HEK293T (cell line): ENCODE measurements at regions not wholly inside any gene's neighbourhood (a gene's known extent, or its start where the extent isn't known, plus 50 kb on each side); places are given as distances from the start of the nearest gene placed in this dataset.
"Not testable (repeated sequence)": the region's sequence is repeated elsewhere in the genome, so short reads cannot be mapped to it uniquely, and the experiment has no call there.

Experiments used
- CTCF ChIA-PET: fragments of 350-600 bp; formaldehyde crosslinking; extraction: SDS; loops from one replicate; lab custom pipeline; 2021; ENCODE audit warnings: antibody characterized with exemption, inconsistent platforms; lab: Yijun Ruan, JAX
- POLR2A ChIA-PET: fragments of 350-600 bp; formaldehyde crosslinking; extraction: SDS; loops from one replicate; lab custom pipeline; 2020; ENCODE audit warnings: antibody characterized with exemption, inconsistent platforms; lab: Yijun Ruan, JAX
- DNase-seq: peaks from one replicate; pipeline ENCODE4 v3.0.0; 2012; ENCODE audit warnings: mixed read lengths; ENCODE audit errors: extremely low spot score
- ARNT ChIP-seq: fragments of 450-650 bp; IDR thresholded peaks from 2 replicates; pipeline ENCODE4 v1.6.1; 2017; ENCODE audit warnings: mild to moderate bottlenecking
- BHLHE40 ChIP-seq: fragments of 450-650 bp; IDR thresholded peaks from 2 replicates; pipeline ENCODE4 v1.6.1; 2016; ENCODE audit warnings: mild to moderate bottlenecking, moderate library complexity, borderline replicate concordance
- CTBP1 ChIP-seq: fragments of 450-650 bp; IDR thresholded peaks from 2 replicates; pipeline ENCODE4 v1.6.1; 2016; ENCODE audit warnings: borderline replicate concordance
- ELF4 ChIP-seq: fragments of 450-650 bp; IDR thresholded peaks from 2 replicates; pipeline ENCODE4 v1.6.1; 2017; ENCODE audit warnings: antibody characterized with exemption
- FOXA1 ChIP-seq: fragments of 450-650 bp; IDR thresholded peaks from 2 replicates; pipeline ENCODE4 v1.6.1; 2016; ENCODE audit warnings: mild to moderate bottlenecking
- FOXK2 ChIP-seq: fragments of 450-650 bp; IDR thresholded peaks from 2 replicates; pipeline ENCODE4 v1.6.1; 2016; ENCODE audit warnings: mild to moderate bottlenecking
- FOXM1 ChIP-seq: fragments of 450-650 bp; IDR thresholded peaks from 2 replicates; pipeline ENCODE4 v1.6.1; 2017; ENCODE audit warnings: mild to moderate bottlenecking, borderline replicate concordance
- HDGF ChIP-seq: fragments of 450-650 bp; IDR thresholded peaks from 2 replicates; pipeline ENCODE4 v1.6.1; 2017; ENCODE audit warnings: antibody characterized with exemption, borderline replicate concordance
- L3MBTL2 ChIP-seq: fragments of 450-650 bp; conservative IDR thresholded peaks from 2 replicates; pipeline ENCODE4 v1.6.1; 2016; ENCODE audit warnings: mild to moderate bottlenecking
- LEF1 ChIP-seq: fragments of 450-650 bp; IDR thresholded peaks from 2 replicates; pipeline ENCODE4 v1.6.1; 2017; ENCODE audit warnings: mild to moderate bottlenecking, borderline replicate concordance
- NFRKB ChIP-seq: fragments of 450-650 bp; IDR thresholded peaks from 2 replicates; pipeline ENCODE4 v1.6.1; 2016; ENCODE audit warnings: mild to moderate bottlenecking, moderate library complexity
- SP1 ChIP-seq: fragments of 450-650 bp; IDR thresholded peaks from 2 replicates; pipeline ENCODE4 v1.6.1; 2017
- SUZ12 ChIP-seq: fragments of 450-650 bp; IDR thresholded peaks from 2 replicates; pipeline ENCODE4 v1.6.1; 2016; ENCODE audit warnings: mild to moderate bottlenecking
- TARDBP ChIP-seq: fragments of 450-650 bp; IDR thresholded peaks from 2 replicates; pipeline ENCODE4 v1.6.1; 2016
- ZNF384 ChIP-seq: fragments of 450-650 bp; IDR thresholded peaks from 2 replicates; pipeline ENCODE4 v1.6.1; 2016
- TF ChIP-seq, protein P1 (sequence below): fragments of 450-650 bp; IDR thresholded peaks from 2 replicates; pipeline ENCODE4 v1.6.1; 2016

- CTCF ChIA-PET: no interaction called here
- no peak for DNase-seq
- no peak for TF ChIP-seq FOXA1
- no peak for TF ChIP-seq BHLHE40
- no peak for TF ChIP-seq CTBP1
- TF ChIP-seq, protein P1, sequence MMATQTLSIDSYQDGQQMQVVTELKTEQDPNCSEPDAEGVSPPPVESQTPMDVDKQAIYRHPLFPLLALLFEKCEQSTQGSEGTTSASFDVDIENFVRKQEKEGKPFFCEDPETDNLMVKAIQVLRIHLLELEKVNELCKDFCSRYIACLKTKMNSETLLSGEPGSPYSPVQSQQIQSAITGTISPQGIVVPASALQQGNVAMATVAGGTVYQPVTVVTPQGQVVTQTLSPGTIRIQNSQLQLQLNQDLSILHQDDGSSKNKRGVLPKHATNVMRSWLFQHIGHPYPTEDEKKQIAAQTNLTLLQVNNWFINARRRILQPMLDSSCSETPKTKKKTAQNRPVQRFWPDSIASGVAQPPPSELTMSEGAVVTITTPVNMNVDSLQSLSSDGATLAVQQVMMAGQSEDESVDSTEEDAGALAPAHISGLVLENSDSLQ: no peak
- TF ChIP-seq FOXK2: no peak
- no peak for TF ChIP-seq ZNF384
- TF ChIP-seq L3MBTL2: no peak
- POLR2A ChIA-PET: no interaction called here
Observed at GRCh38 chr4:42761804-42762203, 104.9 kb upstream of the ATP8A1 start.

DNA sequence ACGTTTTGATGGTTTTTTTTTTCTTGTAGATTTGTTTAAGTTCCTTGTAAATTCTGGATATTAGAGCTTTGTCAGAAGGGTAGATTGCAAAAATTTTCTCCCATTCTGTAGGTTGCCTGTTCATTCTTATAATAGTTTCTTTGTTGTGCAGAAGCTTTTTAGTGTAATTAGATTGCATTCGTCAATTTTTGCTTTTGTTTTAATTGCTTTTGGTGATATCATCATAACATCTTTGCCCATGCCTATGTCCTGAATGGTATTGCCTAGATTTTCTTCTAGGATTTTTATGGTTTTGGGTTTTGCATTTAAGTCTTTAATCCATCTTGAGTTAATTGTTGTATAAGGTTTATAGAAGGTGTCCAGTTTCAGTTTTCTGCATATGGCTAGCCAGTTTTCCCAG, 98.1 kb upstream of the ATP8A1 start:
- POLR2A ChIA-PET, CTCF ChIA-PET, DNase-seq: not testable (repeated sequence)

GRCh38 chr4:42751587-42751986, 94.7 kb upstream of the ATP8A1 start:
- no peak for DNase-seq
- ChIA-PET CTCF (no interaction called here), POLR2A (no interaction called here)
- TF ChIP-seq SUZ12 (no peak), ZNF384 (no peak), HDGF (no peak), TARDBP (no peak), FOXK2 (no peak), CTBP1 (no peak), ELF4 (no peak), SP1 (no peak), FOXA1 (no peak), L3MBTL2 (no peak), FOXM1 (no peak), BHLHE40 (no peak), LEF1 (no peak), ARNT (no peak), NFRKB (no peak)
- TF ChIP-seq, protein P1: no peak

DNA sequence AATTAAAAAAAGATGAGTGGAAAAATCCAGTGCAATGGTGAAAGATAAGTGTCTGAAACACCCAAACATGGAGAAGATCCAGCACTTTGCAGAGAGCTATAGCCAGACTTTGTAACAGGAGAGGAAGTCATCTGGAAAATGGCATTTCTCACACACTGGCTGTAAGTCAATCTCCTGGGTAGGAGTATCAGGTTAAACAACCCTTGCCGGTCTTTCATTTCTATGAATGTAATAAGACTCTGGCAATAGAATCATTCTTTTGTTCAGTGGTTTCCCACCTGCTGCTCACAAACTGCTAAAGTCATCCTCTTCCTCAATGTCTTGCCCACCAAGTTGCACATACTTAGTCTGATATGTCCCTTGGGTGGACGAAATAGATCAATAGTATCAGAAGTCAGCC, 94.0 kb upstream of the ATP8A1 start:
- no peak for DNase-seq
- CTCF ChIA-PET: no interaction called here
- no peak for TF ChIP-seq ARNT
- POLR2A ChIA-PET: no interaction called here

DNA sequence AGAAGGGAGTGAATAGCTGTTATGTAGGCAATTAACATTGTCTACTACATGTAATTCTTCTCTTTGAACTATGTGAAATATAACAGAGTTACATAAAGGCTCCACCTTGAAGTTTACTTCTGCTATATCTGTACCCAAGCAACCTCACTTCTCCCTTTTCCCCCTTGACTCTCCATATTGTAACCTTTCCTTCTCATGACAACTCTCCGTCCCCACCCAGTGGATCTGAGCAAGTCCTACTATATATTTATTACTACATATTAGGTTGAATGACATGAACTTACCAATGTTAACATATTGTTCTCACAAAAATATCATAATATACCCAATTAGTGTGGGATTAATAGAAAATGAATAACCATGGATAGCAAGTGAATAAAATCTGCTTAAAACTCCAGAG, 93.2 kb upstream of the ATP8A1 start:
- POLR2A ChIA-PET: no interaction called here
- TF ChIP-seq ZNF384 (no peak), HDGF (no peak), TARDBP (no peak), FOXA1 (no peak), NFRKB (no peak), ARNT (no peak), BHLHE40 (no peak), LEF1 (no peak), FOXM1 (no peak), SUZ12 (no peak), ELF4 (no peak), CTBP1 (no peak), SP1 (no peak), FOXK2 (no peak)
- TF ChIP-seq, protein P1: no peak
- CTCF ChIA-PET: no interaction called here
- no peak for DNase-seq

DNA sequence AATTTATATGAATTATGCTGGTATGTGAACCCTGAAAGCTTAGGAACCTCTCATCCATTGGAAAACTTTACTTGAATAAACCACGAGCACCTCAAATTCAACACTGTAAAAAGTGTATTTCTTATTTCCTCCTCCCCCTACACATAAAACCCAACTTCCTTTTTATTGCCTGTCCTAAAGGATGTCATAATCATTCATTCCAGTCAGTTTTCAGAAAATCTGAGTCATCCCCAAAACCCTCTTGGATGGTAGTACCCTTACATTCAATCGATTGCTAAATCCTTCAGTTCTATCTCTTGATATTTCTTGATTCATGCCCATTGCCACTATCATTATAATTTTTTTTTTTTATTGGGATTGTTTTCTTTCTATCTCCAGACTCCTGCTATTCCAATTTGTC, 91.1 kb upstream of the ATP8A1 start:
- no peak for TF ChIP-seq NFRKB
- TF ChIP-seq LEF1: no peak
- no peak for TF ChIP-seq TARDBP
- TF ChIP-seq ELF4: no peak
- no peak for TF ChIP-seq HDGF
- TF ChIP-seq, protein P1: no peak
- no peak for TF ChIP-seq FOXA1
- no peak for TF ChIP-seq FOXM1
- TF ChIP-seq CTBP1: no peak
- no peak for TF ChIP-seq FOXK2
- no peak for TF ChIP-seq BHLHE40
- POLR2A ChIA-PET: no interaction called here
- DNase-seq: no peak
- CTCF ChIA-PET: no interaction called here
